IMR-90 (cell line): ENCODE measurements at regions not wholly inside any gene's neighbourhood (a gene's known extent, or its start where the extent isn't known, plus 50 kb on each side); places are given as distances from the start of the nearest gene placed in this dataset.

ENCODE experiments used
- ATAC-seq: fragments of 200-7000 bp; cut with Tn5 transposase; 2 replicates; pipeline ENCODE4 v1.9.1; 2020; ENCODE audit warnings: low read depth, mild to moderate bottlenecking, moderate library complexity
- BruUV-seq: library from RNA; stranded (reverse); fragments of 400-500 nt; replicated peaks from 2 replicates; lab custom pipeline; 2021; lab: Mats Ljungman, UMichigan
- CTCF ChIA-PET: fragments of 300-600 bp; formaldehyde crosslinking; extraction: SDS; loops from one replicate; lab custom pipeline; 2021; ENCODE audit warnings: antibody characterized with exemption; lab: Yijun Ruan, JAX
- POLR2A ChIA-PET: fragments of 300-600 bp; sonication (Branson Sonifier 250); formaldehyde crosslinking; loops from one replicate; lab custom pipeline; 2022; ENCODE audit warnings: antibody characterized with exemption; ENCODE audit not compliant: unreplicated experiment; lab: Charles Lee
- DNase-seq: peaks from one replicate; pipeline ENCODE4 v3.0.0; 2013
- H2AFZ ChIP-seq: replicated peaks from 2 replicates; pipeline ENCODE3; 2013; ENCODE audit warnings: low read length, mild to moderate bottlenecking; ENCODE audit not compliant: poor library complexity
- H2AK5ac ChIP-seq: 2 replicates; pipeline ENCODE4 v1.6.1; 2013; ENCODE audit warnings: low read depth, low read length, inconsistent platforms
- H2AK9ac ChIP-seq: replicated peaks from 2 replicates; pipeline ENCODE3; 2013; ENCODE audit warnings: mild to moderate bottlenecking, low read depth, low read length, moderate library complexity; ENCODE audit not compliant: poor library complexity
- H2BK120ac ChIP-seq: 2 replicates; pipeline ENCODE4 v1.6.1; 2013; ENCODE audit warnings: low read depth, low read length, inconsistent platforms
- H2BK15ac ChIP-seq: 3 replicates; pipeline ENCODE4 v1.6.1; 2013; ENCODE audit warnings: low read depth, low read length, inconsistent platforms
- H2BK20ac ChIP-seq: 2 replicates; pipeline ENCODE4 v1.6.1; 2013; ENCODE audit warnings: low read depth, mild to moderate bottlenecking, inconsistent platforms, low read length, moderate library complexity
- H2BK5ac ChIP-seq: 2 replicates; pipeline ENCODE4 v1.6.1; 2013; ENCODE audit warnings: mild to moderate bottlenecking, low read depth, low read length, inconsistent platforms; ENCODE audit not compliant: poor library complexity, severe bottlenecking
- H3K14ac ChIP-seq: replicated peaks from 2 replicates; pipeline ENCODE4 v1.6.1; 2013; ENCODE audit warnings: low read depth, low read length, inconsistent platforms
- H3K18ac ChIP-seq: 2 replicates; pipeline ENCODE4 v1.6.1; 2013; ENCODE audit warnings: low read depth, low read length, control low read depth
- H3K23ac ChIP-seq: 2 replicates; pipeline ENCODE4 v1.6.1; 2013; ENCODE audit warnings: low read depth, low read length, inconsistent platforms
- H3K27ac ChIP-seq: 2 replicates; pipeline ENCODE4 v1.5.1; 2013; ENCODE audit warnings: mild to moderate bottlenecking, control low read depth, low read length; ENCODE audit not compliant: insufficient read depth
- H3K27me3 ChIP-seq: 2 replicates; pipeline ENCODE4 v1.6.1; 2013; ENCODE audit warnings: low read length; ENCODE audit not compliant: control insufficient read depth, insufficient read depth
- H3K36me3 ChIP-seq: 2 replicates; pipeline ENCODE4 v1.6.1; 2013; ENCODE audit warnings: low read length, mixed read lengths; ENCODE audit not compliant: control insufficient read depth, insufficient read depth
- H3K4ac ChIP-seq: 2 replicates; pipeline ENCODE4 v1.6.1; 2013; ENCODE audit warnings: low read depth, low read length, inconsistent platforms
- H3K4me1 ChIP-seq: 2 replicates; pipeline ENCODE4 v1.6.1; 2013; ENCODE audit warnings: low read length, mixed read lengths; ENCODE audit not compliant: control insufficient read depth, insufficient read depth
- H3K4me2 ChIP-seq: 2 replicates; pipeline ENCODE4 v1.6.1; 2013; ENCODE audit warnings: low read depth, mild to moderate bottlenecking, control low read depth, low read length, moderate library complexity
- H3K4me3 ChIP-seq: 2 replicates; pipeline ENCODE4 v1.5.1; 2013; ENCODE audit warnings: low read depth, mild to moderate bottlenecking, control low read depth, low read length, moderate library complexity; ENCODE audit not compliant: insufficient read depth
- H3K56ac ChIP-seq: 2 replicates; pipeline ENCODE4 v1.6.1; 2013; ENCODE audit warnings: low read length, inconsistent platforms; ENCODE audit not compliant: insufficient read depth; ENCODE audit errors: extremely low read depth
- H3K79me1 ChIP-seq, 2 experiments: 2 replicates each; pipeline ENCODE4 v1.6.1; 2013; ENCODE audit warnings: low read length in 2 of 2, inconsistent platforms in 1 of 2, low read depth in 1 of 2
- H3K9ac ChIP-seq: 2 replicates; pipeline ENCODE4 v1.6.1; 2013; ENCODE audit warnings: low read depth, low read length, control low read depth
- H3K9me1 ChIP-seq: 2 replicates; pipeline ENCODE4 v1.6.1; 2013; ENCODE audit warnings: low read length, inconsistent platforms; ENCODE audit not compliant: insufficient read depth
- H3K9me3 ChIP-seq: 2 replicates; pipeline ENCODE4 v1.6.1; 2013; ENCODE audit warnings: low read length; ENCODE audit not compliant: control insufficient read depth, insufficient read depth
- H4K20me1 ChIP-seq: 2 replicates; pipeline ENCODE4 v1.6.1; 2013; ENCODE audit warnings: low read length, inconsistent platforms; ENCODE audit not compliant: insufficient read depth
- H4K5ac ChIP-seq: 2 replicates; pipeline ENCODE4 v1.6.1; 2013; ENCODE audit warnings: mild to moderate bottlenecking, low read depth, low read length, control low read depth
- H4K8ac ChIP-seq, 2 experiments: 2 replicates each; pipeline ENCODE4 v1.6.1; 2013; ENCODE audit warnings: low read depth in 2 of 2, low read length in 2 of 2, control low read depth in 1 of 2, inconsistent platforms in 1 of 2
- H4K91ac ChIP-seq: 2 replicates; pipeline ENCODE4 v1.6.1; 2013; ENCODE audit warnings: low read depth, low read length, inconsistent platforms; ENCODE audit not compliant: insufficient read depth
- CTCF ChIP-seq: conservative IDR thresholded peaks from 2 replicates; pipeline ENCODE4 v1.5.1; 2012; ENCODE audit warnings: mild to moderate bottlenecking, low read depth, low read length, improper control_type of control experiment
- FOS ChIP-seq: fragments of 150-350 bp; IDR thresholded peaks from 2 replicates; pipeline ENCODE4 v1.6.1; 2016; ENCODE audit warnings: low read depth, low read length
- MAZ ChIP-seq: IDR thresholded peaks from 2 replicates; pipeline ENCODE4 v1.6.1; 2012; ENCODE audit warnings: low read depth, mild to moderate bottlenecking, low read length, improper control_type of control experiment, moderate library complexity, borderline replicate concordance
- MXI1 ChIP-seq: IDR thresholded peaks from 2 replicates; pipeline ENCODE4 v1.6.1; 2012; ENCODE audit warnings: low read depth, mild to moderate bottlenecking, low read length, moderate library complexity, borderline replicate concordance
- USF2 ChIP-seq: fragments of 150-350 bp; IDR thresholded peaks from 2 replicates; pipeline ENCODE4 v1.6.1; 2017; ENCODE audit warnings: mild to moderate bottlenecking, antibody characterized with exemption, low read length, low read depth
- WGBS, 2 experiments: methylation state at CpG; one replicate each; pipeline versions ENCODE4 v1.1.5 to v1.1.7; 2013; ENCODE audit warnings: missing lambda C conversion rate in 2 of 2; ENCODE audit not compliant: insufficient read length in 1 of 2; ENCODE audit errors: extremely low coverage in 2 of 2; 5-methylcytosine and 5-hydroxymethylcytosine counted together
- dilution Hi-C: fragments of 300-500 bp; cut with HindIII; formaldehyde crosslinking; loops from one replicate; pipeline ENCODE4 v1.14.3; 2018; ENCODE audit warnings: low sequenced_read_pairs; ENCODE audit not compliant: unreplicated experiment
- in situ Hi-C: fragments of 300-500 bp; cut with MboI; formaldehyde crosslinking; loops from 3 replicates; pipeline ENCODE4 v1.14.3; 2019; ENCODE audit warnings: low sequenced_read_pairs, inconsistent platforms, mixed read lengths
- intact Hi-C: fragments of 100-400 bp; cut with micrococcal nuclease; formaldehyde crosslinking; loops from 2 replicates; pipeline ENCODE4 v1.10.0; 2022

- Histone ChIP-seq H2AK5ac (no peak overlapping the region), H3K27me3 (no peaks in the 10 kb centered on the region), H2AK9ac (no peak overlapping the region), H3K4me2 (no peak overlapping the region), H3K4me1 (no peaks in the 10 kb centered on the region), H3K79me1 (no peaks in the 10 kb centered on the region), H2BK5ac (no peak overlapping the region), H3K56ac (no peak overlapping the region), H3K9ac (no peak overlapping the region), H2BK15ac (no peak overlapping the region), H3K36me3 (no peaks in the 10 kb centered on the region), H2BK20ac (no peak overlapping the region), H4K91ac (no peak overlapping the region), H4K20me1 (no peaks in the 10 kb centered on the region), H4K8ac (no peak overlapping the region), H2AFZ (no peak overlapping the region), H3K9me1 (no peaks in the 10 kb centered on the region), H4K5ac (no peak overlapping the region), H3K14ac (no peak overlapping the region), H3K23ac (no peak overlapping the region), H3K9me3 (0 out of 2 replicates have a peak, but pooled peaks cover 2% of the 10 kb centered on the region), H3K18ac (no peak overlapping the region), H3K4me3 (no peak overlapping the region), H2BK120ac (no peak overlapping the region), H3K4ac (no peak overlapping the region), H3K27ac (no peak overlapping the region)
- ChIA-PET CTCF (no interaction called here), POLR2A (no interaction called here)
- BruUV-seq: no TSS peak
- 88% methylated on average over 1 of the region's 2 CpGs; no CpG with 5 or more reads in 1 of the 2 experiments for WGBS, 2 experiments
- intact Hi-C loops: no loop called here
- no peak for DNase-seq
- in situ Hi-C loops: no loop called here
- TF ChIP-seq MXI1: no peak
- TF ChIP-seq FOS: no peak
- no peak for TF ChIP-seq CTCF
- TF ChIP-seq USF2: no peak
- no peak for TF ChIP-seq MAZ
- dilution Hi-C loops: no loop called here
- no peak for ATAC-seq
Measured at GRCh38 chr1:189977184-189977583, 500.5 kb downstream of the BRINP3 start.
